GM21360 (cell line): ENCODE measurements at regions not wholly inside any gene's neighbourhood (a gene's known extent, or its start where the extent isn't known, plus 50 kb on each side); places are given as distances from the start of the nearest gene placed in this dataset.
A peak's percentile ranks its signal among the peaks of the same experiment; 100 is the strongest.

Experiments
- ATAC-seq: cut with Tn5 transposase; IDR thresholded peaks from one replicate; pipeline ENCODE4 v1.9.1; 2021; ENCODE audit warnings: mild to moderate bottlenecking, moderate library complexity; ENCODE audit not compliant: unreplicated experiment

DNA sequence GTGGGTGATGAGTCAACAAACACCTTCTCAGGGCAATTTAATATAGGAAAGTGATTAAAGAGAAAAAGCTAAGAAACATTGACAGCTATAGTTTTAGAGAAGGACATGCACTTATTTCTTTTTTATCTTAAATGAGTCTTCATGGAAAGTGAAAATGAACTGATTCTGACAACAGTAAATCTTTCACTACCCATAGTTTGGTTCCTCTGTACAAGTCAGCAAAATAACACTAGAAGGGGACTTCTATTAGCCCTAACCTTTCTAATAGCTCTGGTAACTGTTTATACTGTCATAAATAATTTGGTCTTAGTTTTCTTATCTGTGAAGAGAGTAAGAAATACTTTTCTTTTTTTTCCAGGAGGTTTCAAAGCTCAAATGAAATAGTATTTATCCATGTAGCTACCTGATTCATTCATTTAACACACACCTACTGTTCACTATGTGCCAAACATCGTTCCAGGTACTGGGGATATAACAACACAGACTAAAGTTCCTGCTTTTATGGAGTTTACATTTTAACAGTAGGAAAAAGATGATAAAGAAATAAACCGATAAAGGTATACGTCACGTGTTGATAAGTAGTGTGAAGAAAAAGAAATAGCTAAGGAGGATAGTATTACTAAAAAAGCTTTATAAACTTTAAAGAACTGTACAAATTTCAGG, 148.2 kb downstream of the PCSK1 start:
- no peak for ATAC-seq

DNA sequence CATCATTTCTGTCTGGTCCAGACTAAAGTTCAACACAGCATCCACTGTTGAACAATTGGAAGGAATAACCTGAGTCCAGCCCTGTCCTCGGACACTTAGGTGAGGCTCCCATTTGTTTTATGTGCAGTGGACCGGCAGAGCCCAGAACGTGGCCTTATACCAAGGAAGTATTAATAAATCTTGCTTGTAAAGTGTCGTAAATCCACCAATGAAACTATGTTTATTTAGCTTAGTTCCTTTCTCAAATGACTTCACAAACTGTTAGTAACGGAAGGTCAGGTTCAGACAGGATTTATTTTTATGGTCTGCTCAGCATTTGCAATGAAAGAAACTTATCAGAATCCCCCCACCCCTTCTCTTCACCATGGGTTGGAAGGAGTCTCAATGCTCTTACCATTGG, 149.5 kb downstream of the PCSK1 start:
- ATAC-seq: no peak

DNA sequence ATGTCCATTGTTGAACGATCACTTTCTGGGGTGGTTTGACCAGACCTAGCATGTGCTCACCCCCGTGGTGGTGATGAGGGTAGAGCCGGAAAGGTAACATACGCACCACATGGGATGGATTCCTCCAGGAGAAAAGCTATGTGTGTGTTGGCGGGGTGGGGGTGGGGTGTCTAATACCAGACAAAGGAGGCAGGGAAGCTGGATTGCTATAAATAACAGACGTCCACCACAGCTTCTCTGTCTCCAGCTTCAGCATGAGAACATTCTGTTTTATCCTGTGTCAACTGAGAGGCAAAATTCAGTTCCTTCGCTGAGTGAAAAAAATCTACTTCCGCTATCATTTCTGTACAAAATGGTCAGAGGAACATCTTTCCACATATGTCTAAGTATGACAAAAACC, 151.0 kb downstream of the PCSK1 start:
- no peak for ATAC-seq

DNA sequence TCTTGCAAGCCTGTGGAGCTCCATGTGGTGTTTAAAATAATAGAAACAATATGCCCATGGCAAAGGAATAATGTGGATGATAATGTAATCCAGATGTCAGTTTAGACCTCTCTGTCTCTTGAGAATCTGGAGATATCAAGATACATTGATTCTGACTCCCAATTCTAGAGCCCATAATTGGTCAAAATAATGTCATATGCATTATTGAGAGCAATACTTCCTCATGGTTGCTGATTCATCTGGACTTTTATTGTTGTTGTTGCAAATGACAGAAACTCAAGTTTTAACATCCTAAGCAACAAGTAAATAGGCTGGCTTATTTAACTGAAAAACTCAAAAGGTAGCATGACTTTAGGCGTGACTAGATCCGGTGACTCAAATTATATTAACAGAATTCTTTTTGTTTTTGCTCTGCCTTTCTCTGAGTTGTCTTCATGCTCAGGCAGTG, 152.1 kb downstream of the PCSK1 start:
- no peak for ATAC-seq

DNA sequence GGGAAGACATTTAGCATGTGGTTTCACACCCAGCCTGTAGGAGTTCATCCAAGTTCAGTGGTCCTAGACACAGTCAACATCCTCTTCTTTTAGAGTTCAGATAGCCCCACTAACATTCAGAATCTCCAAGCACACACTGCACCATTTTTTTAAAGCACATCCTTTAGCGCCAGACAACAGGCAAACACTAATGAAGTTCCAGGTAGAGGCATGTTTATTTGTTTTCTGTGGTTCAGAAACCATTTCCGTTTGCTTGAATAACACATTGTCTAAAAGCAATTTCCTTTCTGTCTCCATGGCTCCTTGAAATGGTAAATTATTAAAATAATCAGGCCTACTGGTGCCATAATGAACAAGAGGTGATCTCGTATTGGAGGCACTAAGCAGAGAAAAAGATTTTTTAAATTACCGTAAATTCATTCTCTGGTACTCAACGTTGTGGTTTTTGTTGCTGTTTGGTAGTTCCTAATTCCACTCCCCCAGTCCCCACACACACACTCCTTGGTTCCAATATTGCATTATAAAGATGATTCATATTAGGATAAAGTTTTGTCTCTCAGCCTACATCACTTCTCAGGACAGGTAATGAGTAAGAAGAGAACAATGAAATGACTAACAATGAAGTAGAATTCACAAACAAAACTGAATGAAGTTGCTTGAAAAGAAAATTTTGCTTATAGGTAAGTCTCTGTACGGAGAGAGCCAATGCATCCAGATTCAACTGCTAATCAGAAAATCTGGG, 153.1 kb downstream of the PCSK1 start:
- peak; percentile 86 for ATAC-seq

DNA sequence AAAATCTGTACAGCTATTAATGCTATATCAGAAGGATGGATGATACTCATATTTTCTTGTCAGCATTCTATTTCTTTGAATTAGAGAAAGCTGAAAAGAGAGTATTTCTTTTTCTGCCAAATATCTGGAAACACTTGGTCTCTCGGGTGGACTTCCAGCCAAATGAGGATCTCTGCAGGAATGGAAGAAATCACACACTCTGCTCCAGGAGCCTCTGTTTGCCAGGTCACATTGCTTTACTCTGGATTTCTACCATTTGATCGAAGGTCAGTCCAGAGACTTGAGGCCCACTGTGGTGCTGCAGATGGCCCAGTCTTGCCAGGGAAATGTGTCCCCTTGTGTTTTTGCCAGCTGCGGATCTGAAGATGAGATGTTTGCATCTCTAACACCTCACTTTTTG, 154.1 kb downstream of the PCSK1 start:
- ATAC-seq: no peak

DNA sequence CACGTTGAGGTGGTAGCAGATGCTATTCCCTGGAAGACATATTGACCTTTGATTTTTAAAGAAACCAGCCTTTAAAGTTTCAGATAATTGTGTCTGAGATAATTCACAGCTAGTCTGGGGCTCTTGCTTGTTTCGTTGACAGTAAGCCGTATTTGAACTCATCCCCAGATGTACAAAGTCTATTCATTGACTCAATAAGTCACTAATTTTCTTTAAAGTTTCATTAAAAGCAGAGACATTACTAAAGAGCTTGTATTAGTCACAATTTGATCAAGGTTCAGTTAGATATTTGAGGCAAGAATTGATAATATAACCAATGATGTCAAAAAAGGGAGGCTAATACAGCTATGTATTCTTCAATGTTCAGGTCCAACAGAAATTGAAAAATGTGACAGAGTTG, 158.0 kb downstream of the PCSK1 start:
- no peak for ATAC-seq

DNA sequence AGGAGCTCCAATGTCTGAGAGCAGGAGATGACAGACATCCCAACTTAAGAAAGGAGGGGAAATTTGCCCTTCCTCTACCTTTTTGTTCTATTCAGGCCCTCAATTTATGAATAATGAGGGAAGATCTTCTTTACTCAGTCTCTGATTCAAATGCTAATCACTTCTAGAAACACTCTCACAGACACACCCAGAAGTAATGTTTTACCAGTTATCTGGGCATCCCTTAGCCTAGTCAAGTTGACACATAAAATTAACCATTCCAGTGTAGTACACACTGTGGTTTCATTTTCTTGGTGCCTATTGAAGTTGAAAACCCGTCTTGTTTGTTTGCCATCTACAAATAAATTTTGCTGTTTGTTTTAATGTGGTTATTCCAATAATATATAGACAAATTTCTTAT, 167.6 kb downstream of the PCSK1 start:
- ATAC-seq: no peak

DNA sequence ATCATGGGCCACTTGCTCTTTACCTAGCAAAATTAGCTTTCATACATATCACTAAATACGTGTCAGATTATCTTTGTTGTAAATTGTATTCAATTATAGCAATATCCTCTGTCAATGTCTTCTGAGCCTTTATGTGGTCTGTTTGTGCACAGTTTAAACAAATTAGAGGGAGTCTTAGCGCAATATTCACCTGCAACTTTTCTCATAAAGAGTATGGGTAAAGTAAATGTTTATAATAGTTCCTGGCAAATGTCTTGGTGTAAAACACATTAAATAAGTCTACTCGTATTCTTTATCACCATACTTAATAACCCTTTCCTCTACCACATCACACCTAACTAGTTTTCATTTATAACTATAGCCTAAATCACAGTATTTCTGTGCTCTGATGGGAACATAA, 169.0 kb downstream of the PCSK1 start:
- ATAC-seq: no peak

DNA sequence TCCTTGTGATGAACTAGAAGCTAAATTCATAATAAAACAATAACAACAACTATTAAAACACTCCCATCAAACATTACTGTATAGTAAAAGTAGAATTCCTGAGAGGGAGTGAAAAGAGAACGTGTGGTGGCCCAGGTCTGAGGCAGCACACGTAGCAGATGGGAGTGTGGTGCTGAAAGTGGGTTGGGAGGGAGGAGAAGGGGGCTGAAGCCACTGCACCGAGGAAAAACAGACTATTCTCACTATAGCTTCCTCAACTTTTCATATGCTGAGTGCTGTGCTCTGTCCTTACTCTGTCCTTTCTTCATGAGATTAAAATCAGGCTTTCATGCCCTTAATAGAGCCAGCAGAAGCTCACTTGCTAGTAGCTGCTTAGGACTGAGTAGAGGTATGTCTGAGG, 170.9 kb downstream of the PCSK1 start:
- no peak for ATAC-seq

DNA sequence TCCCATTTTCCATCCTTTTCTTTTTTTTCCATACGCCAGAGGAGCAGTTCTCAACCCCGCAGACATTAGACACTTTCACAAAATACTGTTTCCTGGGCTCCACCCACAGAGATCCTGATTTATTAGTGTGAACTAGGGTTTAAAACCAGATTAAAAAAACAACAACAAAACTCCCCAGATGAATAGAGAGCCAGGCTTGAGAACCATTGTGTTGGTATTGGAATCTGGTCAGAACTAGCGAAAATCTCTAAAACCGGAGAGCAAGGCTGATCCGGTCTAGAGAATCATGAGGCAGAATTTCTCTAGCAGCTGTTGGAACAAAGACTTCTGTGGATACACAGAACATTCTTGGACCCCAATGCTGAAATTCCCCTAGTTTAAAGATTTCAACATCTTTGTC, 173.0 kb downstream of the PCSK1 start:
- no peak for ATAC-seq

DNA sequence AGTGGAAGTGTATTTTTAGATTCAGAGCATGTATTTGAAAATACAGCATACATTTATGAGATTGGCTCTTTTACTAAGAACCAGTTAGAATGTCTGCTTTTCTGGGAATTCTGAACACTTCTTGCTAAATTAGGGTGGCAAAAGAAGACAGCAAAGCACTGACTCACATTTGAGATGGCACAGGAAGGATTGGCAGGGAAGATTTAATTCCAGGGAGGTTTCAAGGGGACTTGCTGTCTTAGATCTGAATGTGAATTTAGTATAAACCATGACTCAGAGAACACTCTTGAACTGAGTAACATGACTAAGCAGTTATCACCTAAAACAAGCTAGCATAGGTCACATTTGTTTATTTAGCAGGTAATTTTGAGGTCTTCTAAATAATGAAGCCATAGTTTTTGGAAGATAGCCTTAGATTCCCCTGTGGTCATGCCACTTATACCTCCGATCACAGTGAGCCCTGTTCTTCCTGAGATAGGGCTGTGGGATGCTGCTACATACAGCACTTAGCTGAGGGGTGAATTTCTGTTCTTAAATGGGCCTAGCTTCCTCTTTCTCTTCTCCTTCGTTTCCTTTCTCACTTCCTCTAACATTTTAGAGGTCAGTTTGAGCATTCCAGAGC, 173.8 kb downstream of the PCSK1 start:
- ATAC-seq: no peak

DNA sequence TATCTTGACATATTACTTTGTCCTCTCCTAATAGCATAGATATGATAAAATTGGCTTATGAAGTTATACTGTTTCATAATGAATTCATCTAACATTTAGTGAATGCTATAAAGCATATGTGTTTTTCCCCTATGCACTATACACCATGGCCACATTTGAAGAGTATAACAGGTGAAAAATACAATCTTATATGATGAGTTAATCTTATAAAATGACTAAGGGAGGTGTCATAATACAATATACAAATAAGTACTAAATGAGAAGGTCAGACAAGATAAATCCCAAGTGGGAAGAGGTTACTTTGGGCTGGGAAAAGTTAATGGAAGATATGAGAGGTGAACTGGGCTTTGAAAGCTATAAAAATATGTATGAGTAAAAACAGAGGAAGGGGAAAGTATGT, 174.4 kb downstream of the PCSK1 start:
- ATAC-seq: no peak

DNA sequence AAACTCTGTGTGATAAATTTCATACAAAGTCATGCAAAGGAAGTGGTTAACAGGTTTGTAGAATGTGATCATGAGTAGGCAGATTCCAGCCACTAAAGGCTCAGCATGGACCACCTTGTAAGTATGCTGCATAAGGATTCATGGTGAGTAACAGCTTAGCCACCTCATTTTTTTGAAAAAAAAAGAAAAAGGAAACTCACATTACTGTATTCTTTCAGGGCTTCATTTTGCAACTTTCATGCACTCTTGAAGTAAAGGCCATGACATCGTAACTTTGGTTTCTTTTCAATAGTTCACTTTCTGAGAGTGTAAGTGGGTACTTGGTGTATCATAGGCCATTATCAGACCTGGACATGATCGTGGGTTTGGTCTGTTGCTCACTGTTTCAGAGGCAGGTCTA, 175.1 kb downstream of the PCSK1 start:
- no peak for ATAC-seq

DNA sequence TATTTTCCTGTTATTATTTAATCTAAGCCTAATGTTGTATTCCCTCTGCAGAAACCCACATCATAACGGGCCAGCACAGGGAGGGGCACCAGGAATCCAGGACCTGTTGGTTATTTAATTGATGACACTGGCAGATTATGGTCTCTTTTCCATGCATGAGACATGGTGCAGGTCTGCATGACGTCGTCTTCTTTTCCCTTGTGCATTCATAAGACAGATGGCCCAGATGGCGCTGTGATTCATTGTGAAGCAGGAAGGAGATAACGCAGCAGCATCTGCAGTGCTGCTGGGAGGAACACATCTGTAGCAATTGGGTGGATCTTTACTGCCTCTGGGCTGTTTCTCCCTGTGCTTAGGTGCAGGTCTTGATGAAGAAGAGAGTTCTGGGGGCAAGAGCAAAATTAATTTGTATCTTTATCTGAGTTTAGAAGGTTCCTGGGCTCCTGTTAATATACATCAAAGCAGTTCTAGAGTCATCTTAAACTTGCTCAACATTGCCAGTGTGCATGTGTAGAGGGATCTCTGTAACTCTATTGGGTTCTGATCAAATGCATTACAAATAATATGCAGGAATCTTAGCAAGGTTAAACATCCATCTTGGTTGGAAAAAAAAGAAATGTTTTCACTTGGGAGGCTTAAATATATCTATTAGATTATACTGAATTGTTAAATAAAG, 176.1 kb downstream of the PCSK1 start:
- peak; percentile 70 for ATAC-seq

DNA sequence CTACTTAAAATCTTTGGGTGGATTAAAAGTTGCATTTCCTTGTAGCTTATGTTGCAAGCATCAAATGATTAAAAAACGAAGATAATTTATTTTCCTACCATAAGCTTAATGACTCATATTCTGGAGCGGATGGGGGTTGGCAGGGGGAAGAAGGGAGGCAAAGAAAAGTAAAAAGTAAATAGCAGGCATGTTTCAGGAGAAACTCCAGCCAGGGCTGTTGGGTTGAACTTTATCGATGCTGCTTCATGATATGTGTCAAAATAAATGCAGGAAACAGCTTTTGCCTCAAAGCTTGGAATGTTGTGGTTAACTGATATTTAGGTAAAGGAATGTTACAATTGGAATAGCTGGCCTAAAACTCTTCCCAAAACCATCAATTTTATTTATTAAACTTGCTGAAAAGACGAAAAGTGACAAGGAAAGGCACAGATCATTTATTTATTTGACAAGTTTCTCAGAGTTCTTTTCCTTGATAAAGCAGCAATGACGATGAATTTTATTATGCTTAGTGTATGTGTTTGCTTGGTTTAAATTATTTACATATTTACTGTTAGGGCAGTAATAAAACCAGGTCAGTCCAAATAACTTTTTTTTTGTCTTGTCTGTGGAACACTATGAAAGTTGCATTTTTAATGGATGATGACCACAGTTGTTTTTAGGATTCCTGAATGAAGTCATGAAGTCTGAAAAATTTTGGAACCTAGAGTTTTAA, 177.9 kb downstream of the PCSK1 start:
- no peak for ATAC-seq

DNA sequence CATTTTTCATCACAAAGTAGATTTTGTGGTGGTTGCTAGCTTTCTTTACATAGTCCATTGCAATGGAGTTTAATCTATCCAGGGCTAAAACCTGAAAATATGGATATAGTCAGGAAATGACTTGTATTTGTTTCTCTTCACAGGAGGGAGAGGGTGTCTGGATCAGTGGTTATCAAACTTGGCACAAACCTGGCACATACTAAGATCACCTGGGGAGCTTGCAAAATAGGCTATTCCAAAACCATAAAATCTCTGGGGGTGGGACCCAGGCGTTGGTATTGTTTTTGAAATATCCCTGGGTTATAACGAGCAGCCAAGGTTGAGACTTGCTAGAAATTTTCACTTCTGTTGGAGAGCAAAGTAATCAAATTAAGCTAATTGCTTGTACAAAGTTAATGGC, 179.9 kb downstream of the PCSK1 start:
- ATAC-seq: no peak

DNA sequence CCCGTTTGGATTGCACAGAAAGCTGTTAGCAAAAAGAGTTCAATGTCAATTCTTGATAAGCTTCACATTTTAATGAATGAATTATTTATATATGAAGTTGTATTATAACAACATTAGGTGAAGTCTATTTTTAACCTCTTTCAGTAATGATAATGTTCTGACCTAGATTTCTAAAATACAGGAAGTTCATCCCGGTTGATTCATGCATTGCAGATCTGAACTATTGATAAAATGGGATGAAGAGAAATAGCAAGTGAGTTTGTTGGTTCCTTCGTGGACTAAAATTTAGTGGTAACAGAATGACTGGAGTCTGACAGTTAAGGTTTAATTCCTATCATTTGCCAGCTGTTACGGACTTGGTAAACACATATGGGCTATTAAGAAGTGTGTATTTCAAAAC, 180.5 kb downstream of the PCSK1 start:
- ATAC-seq: no peak

DNA sequence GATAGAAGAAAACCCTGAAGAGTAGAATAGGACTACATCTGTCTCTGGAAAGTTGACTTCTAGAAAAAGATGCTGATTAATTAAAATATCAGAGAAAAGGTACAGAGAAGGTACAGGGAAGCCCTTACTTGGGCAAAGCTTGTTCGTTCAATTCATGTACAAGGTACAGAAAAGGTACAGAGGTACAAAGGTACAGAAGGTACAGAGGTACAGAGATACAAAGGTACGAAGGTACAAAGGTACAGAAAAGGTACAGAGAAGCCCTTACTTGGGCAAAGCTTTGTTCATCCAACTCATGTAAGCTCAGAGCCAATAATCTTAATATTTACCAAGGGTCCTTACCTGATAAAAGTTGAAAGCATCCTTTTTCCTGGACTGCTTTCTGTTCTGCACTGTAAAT, 182.3 kb downstream of the PCSK1 start:
- no peak for ATAC-seq

DNA sequence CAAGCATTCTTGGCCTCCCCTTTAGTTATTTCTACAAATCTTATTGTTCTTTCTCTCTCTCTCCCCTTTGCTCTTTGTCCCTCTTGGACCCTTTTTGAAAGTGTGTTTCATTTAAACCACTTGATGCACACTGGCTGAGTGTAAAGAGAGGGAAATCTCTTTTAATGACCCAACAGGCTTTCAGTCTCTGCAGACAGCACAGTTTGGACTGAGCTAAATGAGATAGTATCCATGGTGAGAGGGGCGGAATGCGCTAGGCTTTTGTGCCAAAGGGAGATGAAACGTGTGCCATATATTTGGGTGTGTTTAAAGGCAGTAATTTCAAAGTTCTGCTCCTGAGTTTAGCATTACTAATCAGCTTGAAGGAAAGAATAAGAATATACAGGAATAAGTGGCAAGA, 184.9 kb downstream of the PCSK1 start:
- no peak for ATAC-seq

DNA sequence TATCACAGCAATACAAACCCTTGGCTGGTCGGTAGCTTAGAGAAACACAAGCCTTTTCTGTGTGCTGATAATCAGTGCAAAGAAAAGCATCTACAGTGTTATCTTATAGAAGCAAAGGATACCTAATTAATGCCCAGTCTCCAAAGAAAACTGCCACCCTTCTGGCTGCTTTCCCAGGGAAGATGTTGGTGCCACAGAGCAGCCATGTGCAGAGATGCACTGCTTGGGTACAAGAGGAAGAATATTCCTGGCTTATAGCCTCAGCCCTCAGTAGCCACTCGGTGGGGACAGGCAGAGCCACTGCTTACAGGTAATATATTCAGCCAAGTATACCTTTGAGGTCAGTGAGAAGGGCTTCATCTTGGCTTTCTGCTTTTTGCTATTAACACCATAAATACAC, 185.3 kb downstream of the PCSK1 start:
- ATAC-seq: no peak
